HG02759 (cell line): ENCODE measurements at regions not wholly inside any gene's neighbourhood (a gene's known extent, or its start where the extent isn't known, plus 50 kb on each side); places are given as distances from the start of the nearest gene placed in this dataset.
"Not testable (repeated sequence)": the region's sequence is repeated elsewhere in the genome, so short reads cannot be mapped to it uniquely, and the experiment has no call there.

Source experiments
- ATAC-seq: cut with Tn5 transposase; IDR thresholded peaks from one replicate; pipeline ENCODE4 v1.9.1; 2021; ENCODE audit warnings: mild to moderate bottlenecking, moderate library complexity; ENCODE audit not compliant: unreplicated experiment

- ATAC-seq: no peak
Measured at GRCh38 chrX:74085642-74086236, 218.2 kb upstream of the ZCCHC13 start.

GRCh38 chrX:74080165-74080564 is 223.8 kb upstream of the ZCCHC13 start:
- no peak for ATAC-seq

DNA sequence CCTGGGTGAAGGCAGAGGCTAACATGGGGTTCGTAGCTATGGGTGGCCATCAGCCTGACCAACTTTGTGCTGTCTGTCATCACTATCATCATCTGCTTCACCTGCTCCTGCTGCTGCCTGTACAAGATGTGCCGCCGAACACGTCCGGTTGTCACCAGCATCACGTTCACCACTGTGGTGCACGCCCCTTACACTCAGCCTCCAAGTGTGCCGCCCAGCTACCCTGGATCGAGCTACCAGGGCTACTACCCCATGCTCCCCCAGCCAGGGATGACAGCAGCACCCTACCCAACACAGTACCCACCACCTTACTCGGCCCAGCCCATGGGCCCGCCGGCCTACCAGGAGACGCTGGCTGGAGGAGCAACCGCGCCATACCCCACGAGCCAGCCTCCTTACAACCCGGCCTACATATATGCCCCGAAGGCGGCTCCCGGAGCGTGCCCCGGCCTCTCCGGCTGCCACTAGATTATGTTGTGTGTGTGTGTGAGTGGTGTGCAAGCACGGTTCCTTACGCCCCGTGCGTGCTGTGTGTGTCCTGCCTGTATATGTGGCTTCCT is 213.4 kb upstream of the XIST start:
- no peak for ATAC-seq

- no peak for ATAC-seq
Measured at GRCh38 chrX:74063426-74064155, 211.1 kb upstream of the XIST start.

DNA sequence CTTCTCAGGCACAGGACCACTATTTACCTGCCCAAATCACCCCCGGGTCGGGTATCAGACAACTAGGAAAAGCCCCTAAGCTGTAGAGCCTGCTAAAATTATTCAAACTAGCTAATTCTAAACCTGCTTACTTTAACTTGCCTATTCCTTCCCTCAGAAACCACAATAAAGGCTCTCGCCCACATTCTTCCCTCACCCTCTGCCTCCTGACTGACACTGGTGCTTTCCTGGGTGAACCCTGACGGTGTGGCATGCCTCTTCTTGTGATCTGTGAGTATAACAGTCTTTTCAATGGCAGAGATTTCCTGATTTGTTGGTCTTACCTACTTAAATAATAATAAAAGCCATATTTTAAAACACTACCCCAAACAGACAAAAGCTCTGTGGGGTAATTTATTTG is 209.4 kb upstream of the XIST start:
- no peak for ATAC-seq

DNA sequence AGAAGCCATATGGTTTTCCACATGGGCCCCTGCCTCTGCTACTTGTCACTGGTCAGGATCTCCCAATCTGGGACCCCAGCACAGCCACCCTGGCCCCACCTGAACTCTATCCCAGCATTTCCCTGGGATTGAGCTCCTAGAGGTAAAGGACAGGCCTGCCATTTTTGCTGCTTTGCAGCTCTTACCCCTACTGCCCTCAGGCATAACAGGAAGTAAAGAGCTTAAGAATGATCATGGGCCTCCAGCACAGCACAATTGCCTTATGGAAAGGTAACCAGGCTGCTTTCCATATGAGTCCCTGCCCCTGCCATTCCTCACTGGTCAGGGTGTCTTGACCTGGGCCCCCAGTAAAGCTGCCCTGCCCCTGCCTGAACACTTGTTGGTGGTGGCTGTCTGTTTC is 196.6 kb upstream of the XIST start:
- no peak for ATAC-seq

DNA sequence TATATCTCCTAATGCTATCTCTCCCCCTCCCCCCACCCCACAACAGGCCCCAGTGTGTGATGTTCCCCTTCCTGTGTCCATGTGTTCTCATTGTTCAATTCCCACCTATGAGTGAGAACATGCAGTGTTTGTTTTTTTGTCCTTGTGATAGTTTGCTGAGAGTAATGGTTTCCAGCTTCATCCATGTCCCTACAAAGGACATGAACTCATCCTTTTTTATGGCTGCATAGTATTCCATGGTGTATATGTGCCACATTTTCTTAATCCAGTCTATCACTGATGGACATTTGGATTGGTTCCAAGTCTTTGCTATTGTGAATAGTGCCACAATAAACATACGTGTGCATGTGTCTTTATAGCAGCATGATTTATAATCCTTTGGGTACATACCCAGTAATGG is 181.6 kb upstream of the XIST start:
- ATAC-seq: not testable (repeated sequence)

- not testable (repeated sequence) for ATAC-seq
Measured at GRCh38 chrX:74031527-74031926, 179.0 kb upstream of the XIST start.

DNA sequence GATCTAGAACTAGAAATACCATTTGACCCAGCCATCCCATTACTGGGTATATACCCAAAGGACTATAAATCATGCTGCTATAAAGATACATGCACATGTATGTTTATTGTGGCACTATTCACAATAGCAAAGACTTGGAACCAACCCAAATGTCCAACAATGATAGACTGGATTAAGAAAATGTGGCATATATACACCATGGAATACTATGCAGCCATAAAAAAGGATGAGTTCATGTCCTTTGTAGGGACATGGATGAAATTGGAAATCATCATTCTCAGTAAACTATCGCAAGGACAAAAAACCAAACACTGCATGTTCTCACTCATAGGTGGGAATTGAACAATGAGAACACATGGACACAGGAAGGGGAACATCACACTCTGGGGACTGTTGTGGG is 178.3 kb upstream of the XIST start:
- ATAC-seq: not testable (repeated sequence)

DNA sequence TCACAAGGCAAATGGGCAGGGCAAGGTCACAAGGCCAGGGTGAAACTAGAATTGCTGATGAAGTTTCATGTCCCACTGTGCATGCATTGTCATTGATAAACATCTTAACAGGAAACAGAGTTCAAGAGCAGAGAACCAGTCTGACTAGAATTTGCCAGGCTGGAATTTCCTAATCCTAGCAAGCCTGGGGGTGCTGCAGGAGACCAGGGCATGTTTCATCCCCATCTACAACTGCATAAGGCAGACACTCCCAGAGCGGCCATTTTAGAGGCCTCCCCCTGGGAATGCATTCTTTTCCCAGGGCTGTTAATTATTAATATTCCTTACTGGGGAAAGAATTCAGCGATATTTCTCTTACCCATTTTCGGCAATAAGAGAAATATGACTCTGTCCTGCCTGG is 172.6 kb upstream of the XIST start:
- not testable (repeated sequence) for ATAC-seq

- no peak for ATAC-seq
Measured at GRCh38 chrX:74023203-74023602, 170.7 kb upstream of the XIST start.

DNA sequence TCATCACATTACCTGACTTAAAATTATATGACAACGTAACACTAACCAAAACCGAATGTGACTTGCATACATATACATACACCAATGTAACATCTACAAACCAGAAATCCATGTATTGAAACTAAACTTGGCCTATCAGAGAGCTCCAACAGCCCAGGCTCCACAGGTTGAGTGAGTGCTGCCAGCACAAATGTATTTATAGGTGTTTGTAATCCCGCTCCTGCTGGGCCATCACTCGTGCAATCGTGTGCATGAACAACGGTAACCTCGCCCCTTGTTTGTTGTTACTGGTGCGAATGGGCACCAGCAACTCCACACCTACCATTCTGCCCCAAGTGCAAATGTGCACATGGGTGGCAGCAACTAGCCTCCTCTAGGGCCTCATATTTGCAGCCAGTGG is 165.7 kb upstream of the XIST start:
- ATAC-seq: no peak

- ATAC-seq: peak; percentile 97
Measured at GRCh38 chrX:74015379-74016019, 163.0 kb upstream of the XIST start.

- ATAC-seq: no peak
Measured at GRCh38 chrX:74009041-74009440, 156.5 kb upstream of the XIST start.

GRCh38 chrX:73992019-73992418 is 139.5 kb upstream of the XIST start:
- no peak for ATAC-seq

DNA sequence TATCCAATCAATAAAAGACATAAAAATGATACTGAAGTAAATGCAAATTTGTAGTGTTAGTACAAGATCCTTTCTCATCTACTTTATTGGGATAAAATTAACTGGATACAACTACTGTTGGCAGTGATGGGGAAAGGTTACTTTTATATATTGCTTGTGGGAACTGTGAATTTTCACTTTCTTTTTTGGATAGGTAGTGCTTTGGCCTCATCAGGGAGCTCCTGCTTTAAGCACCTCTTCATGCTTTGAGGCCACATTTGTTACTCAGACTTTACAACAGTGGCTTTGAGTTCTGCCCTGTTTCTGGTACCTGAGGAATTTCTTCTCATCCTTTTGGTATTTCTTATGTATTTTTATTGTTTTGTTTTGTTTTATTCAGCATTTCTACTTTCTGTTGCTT is 134.7 kb upstream of the XIST start:
- no peak for ATAC-seq

DNA sequence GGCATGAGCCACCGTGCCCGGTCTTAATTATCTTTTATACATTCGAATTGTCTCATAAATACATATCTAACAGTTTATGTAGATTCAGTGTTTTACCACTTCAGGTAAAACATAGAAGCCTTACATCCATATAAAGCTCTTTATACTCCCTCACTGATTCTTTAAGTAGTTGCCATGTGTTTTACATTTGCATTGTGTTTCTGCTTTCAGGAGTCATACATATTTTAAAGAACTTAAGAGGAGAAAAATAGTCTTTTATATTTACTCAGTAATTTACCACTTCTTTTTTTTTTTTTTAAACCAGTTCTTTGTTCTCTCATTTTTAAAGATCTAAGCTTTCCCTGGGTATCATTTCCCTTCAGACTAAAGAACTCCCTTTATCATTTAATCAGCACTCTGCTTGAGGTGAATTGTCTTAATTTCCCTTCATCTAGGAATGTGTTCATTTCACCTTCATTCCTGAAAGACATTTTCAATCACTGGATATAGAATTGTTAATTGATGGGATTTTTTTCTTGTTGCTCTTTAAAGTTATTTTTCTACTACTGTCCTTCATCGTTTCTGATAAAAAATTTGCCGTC is 127.1 kb upstream of the XIST start:
- no peak for ATAC-seq

- ATAC-seq: peak; percentile 68
Measured at GRCh38 chrX:73977542-73978169, 125.1 kb upstream of the XIST start.

DNA sequence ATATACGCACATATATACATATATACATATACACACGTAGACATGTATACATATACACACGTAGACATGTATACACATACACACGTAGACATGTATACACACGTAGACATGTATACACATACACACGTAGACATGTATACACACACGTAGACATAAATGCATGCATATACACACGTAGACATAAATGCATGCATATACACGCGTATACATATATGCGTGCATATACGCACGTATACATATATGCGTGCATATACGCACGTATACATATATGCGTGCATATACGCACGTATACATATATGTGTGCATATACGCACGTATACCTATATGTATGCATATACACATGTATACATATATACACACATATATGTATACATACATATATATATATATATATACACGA is 114.9 kb upstream of the XIST start:
- ATAC-seq: not testable (repeated sequence)

DNA sequence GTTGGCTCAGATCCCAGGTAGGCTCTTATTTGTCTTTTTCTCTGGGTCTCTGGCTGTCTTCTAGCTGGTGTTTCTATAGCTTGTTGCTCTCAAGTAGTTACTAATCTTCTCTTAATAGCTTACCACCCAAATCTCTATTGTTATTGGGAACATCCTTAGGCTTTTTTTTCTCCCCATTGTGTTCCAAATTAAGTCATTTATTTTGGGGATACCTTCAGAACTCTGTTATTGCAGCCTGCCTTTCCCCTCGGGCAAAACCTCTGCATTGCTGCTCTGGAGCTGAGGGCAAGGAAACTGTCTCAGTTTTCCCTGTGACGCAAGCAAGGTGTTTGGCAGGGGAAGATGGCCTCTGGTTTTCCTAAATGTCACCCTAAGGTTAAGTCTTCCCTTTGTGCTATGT is 113.3 kb upstream of the XIST start:
- no peak for ATAC-seq

DNA sequence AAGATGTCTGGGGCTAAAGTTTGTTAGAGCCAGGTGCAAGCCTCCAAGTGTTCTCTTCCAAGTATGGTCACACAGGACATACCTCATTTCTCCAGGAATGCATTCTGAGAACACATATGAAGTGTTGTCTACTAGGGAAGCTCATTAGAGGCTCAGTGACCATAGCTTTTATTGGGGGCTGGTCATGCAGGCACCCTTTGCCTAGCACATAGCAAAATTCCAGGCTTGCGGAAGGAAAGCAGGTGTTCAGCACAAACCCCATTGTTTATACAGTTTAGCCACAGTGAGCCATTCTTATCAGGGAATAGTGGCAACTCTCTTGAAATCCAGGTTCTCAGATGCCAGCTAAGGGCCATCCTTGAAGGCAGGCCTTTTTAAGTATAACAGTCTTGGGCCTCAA is 112.1 kb upstream of the XIST start:
- ATAC-seq: no peak
